SK-N-MC (cell line): ENCODE measurements at regions not wholly inside any gene's neighbourhood (a gene's known extent, or its start where the extent isn't known, plus 50 kb on each side); places are given as distances from the start of the nearest gene placed in this dataset.

Source experiments
- EZH2 ChIP-seq: fragments of 200-600 bp; sonication (generic); IDR thresholded peaks from one replicate; pipeline ENCODE4 v1.6.1; 2017; ENCODE audit warnings: antibody characterized with exemption
- FOXP2 ChIP-seq: optimal IDR thresholded peaks from 2 replicates; pipeline ENCODE3; 2011; ENCODE audit warnings: mild to moderate bottlenecking, moderate library complexity; ENCODE audit not compliant: insufficient read depth; ENCODE audit errors: extremely low read length, control extremely low read depth
- POLR2AphosphoS5 ChIP-seq: IDR thresholded peaks from 2 replicates; pipeline ENCODE4 v1.6.1; 2012; ENCODE audit warnings: mild to moderate bottlenecking, low read depth, low read length, borderline replicate concordance

GRCh38 chr21:19400223-19400770 lies 996.7 kb upstream of the TMPRSS15 start:
- TF ChIP-seq EZH2: no peak
- TF ChIP-seq POLR2AphosphoS5: no peak
- no peak for TF ChIP-seq FOXP2
